SK-N-SH treated with all-trans-retinoic acid at 6 μM for 48 hours (cell line): ENCODE measurements at regions not wholly inside any gene's neighbourhood (a gene's known extent, or its start where the extent isn't known, plus 50 kb on each side); places are given as distances from the start of the nearest gene placed in this dataset.

Experiments
- ATAC-seq: fragments of 200-7000 bp; cut with Tn5 transposase; 3 replicates; pipeline ENCODE4 v1.9.1; 2020; ENCODE audit warnings: mild to moderate bottlenecking, moderate library complexity
- ARNTL ChIP-seq: fragments of 450-650 bp; formaldehyde crosslinking; IDR thresholded peaks from 2 replicates; pipeline ENCODE4 v1.5.0; 2020; ENCODE audit warnings: low read depth, mild to moderate bottlenecking, moderate library complexity, borderline replicate concordance
- CREB5 ChIP-seq: fragments of 250-450 bp; sonication (Bioruptor Pico); IDR thresholded peaks from 2 replicates; pipeline ENCODE4 v1.5.1; 2020; ENCODE audit warnings: low read depth, mild to moderate bottlenecking, moderate library complexity
- CSDC2 ChIP-seq: fragments of 250-450 bp; sonication (Bioruptor Pico); IDR thresholded peaks from 2 replicates; pipeline ENCODE4 v1.5.0; 2020; ENCODE audit warnings: mild to moderate bottlenecking, moderate library complexity
- CSRNP3 ChIP-seq: fragments of 250-450 bp; sonication (Bioruptor Pico); IDR thresholded peaks from 2 replicates; pipeline ENCODE4 v1.5.1; 2021; ENCODE audit warnings: mild to moderate bottlenecking, moderate library complexity
- ESRRG ChIP-seq: fragments of 250-450 bp; sonication (Bioruptor Pico); IDR thresholded peaks from 2 replicates; pipeline ENCODE4 v1.6.1; 2021; ENCODE audit warnings: mild to moderate bottlenecking
- GLIS3 ChIP-seq: fragments of 250-450 bp; sonication (Bioruptor Pico); IDR thresholded peaks from 2 replicates; pipeline ENCODE4 v1.5.0; 2020; ENCODE audit warnings: mild to moderate bottlenecking, moderate library complexity
- ISL1 ChIP-seq: fragments of 250-450 bp; sonication (Bioruptor Pico); IDR thresholded peaks from 2 replicates; pipeline ENCODE4 v2.1.2; 2022; ENCODE audit warnings: mild to moderate bottlenecking, moderate library complexity
- OSR1 ChIP-seq: fragments of 250-450 bp; sonication (Bioruptor Pico); IDR thresholded peaks from 2 replicates; pipeline ENCODE4 v1.8.0; 2022; ENCODE audit warnings: moderate library complexity, mild to moderate bottlenecking, inconsistent platforms
- PATZ1 ChIP-seq: fragments of 250-450 bp; sonication (Bioruptor Pico); IDR thresholded peaks from 2 replicates; pipeline ENCODE4 v1.8.0; 2020; ENCODE audit warnings: mild to moderate bottlenecking, moderate library complexity, borderline replicate concordance
- PPARA ChIP-seq: fragments of 250-450 bp; sonication (Bioruptor Pico); IDR thresholded peaks from 2 replicates; pipeline ENCODE4 v1.5.0; 2020; ENCODE audit warnings: mild to moderate bottlenecking, borderline replicate concordance
- RARB ChIP-seq: fragments of 250-450 bp; sonication (Bioruptor Pico); IDR thresholded peaks from 2 replicates; pipeline ENCODE4 v1.8.0; 2021; ENCODE audit warnings: mild to moderate bottlenecking, moderate library complexity
- SNAI2 ChIP-seq: fragments of 250-450 bp; sonication (Bioruptor Pico); IDR thresholded peaks from 2 replicates; pipeline ENCODE4 v1.5.0; 2020; ENCODE audit warnings: mild to moderate bottlenecking, moderate library complexity
- TCF4 ChIP-seq: fragments of 250-450 bp; sonication (Bioruptor Pico); IDR thresholded peaks from 2 replicates; pipeline ENCODE4 v1.8.0; 2021; ENCODE audit warnings: mild to moderate bottlenecking, moderate library complexity, borderline replicate concordance
- TOX ChIP-seq: fragments of 250-450 bp; sonication (Bioruptor Pico); IDR thresholded peaks from 2 replicates; pipeline ENCODE4 v1.8.0; 2021; ENCODE audit warnings: mild to moderate bottlenecking, moderate library complexity, borderline replicate concordance
- TSHZ2 ChIP-seq: fragments of 250-450 bp; sonication (Bioruptor Pico); IDR thresholded peaks from 2 replicates; pipeline ENCODE4 v1.5.0; 2020; ENCODE audit warnings: mild to moderate bottlenecking, moderate library complexity
- ZC3H10 ChIP-seq: fragments of 250-450 bp; sonication (Bioruptor Pico); IDR thresholded peaks from 2 replicates; pipeline ENCODE4 v1.5.1; 2021; ENCODE audit warnings: mild to moderate bottlenecking, moderate library complexity
- ZFP3 ChIP-seq: fragments of 250-450 bp; sonication (Bioruptor Pico); IDR thresholded peaks from 2 replicates; pipeline ENCODE4 v1.5.0; 2020; ENCODE audit warnings: mild to moderate bottlenecking, moderate library complexity
- ZFP30 ChIP-seq: fragments of 450-650 bp; formaldehyde crosslinking; IDR thresholded peaks from 2 replicates; pipeline ENCODE4 v1.5.0; 2022; ENCODE audit warnings: mild to moderate bottlenecking, moderate library complexity
- ZNF565 ChIP-seq: fragments of 450-650 bp; formaldehyde crosslinking; conservative IDR thresholded peaks from 2 replicates; pipeline ENCODE4 v1.5.0; 2020; ENCODE audit warnings: low read depth, mild to moderate bottlenecking, moderate library complexity
- ZNF70 ChIP-seq: fragments of 450-650 bp; formaldehyde crosslinking; IDR thresholded peaks from 2 replicates; pipeline ENCODE4 v1.5.0; 2020; ENCODE audit warnings: mild to moderate bottlenecking, moderate library complexity
- ZNF8 ChIP-seq: fragments of 450-650 bp; formaldehyde crosslinking; IDR thresholded peaks from 2 replicates; pipeline ENCODE4 v1.5.0; 2020; ENCODE audit warnings: mild to moderate bottlenecking, moderate library complexity

- ATAC-seq: no peak
- no peak for TF ChIP-seq TOX (CRISPR knock-in tag)
- no peak for TF ChIP-seq SNAI2 (CRISPR knock-in tag)
- no peak for TF ChIP-seq CREB5 (CRISPR knock-in tag)
- TF ChIP-seq TSHZ2 (CRISPR knock-in tag): no peak
- no peak for TF ChIP-seq ZNF70
- no peak for TF ChIP-seq PPARA (CRISPR knock-in tag)
- TF ChIP-seq CSDC2 (CRISPR knock-in tag): no peak
- TF ChIP-seq RARB: no peak
- no peak for TF ChIP-seq ZNF8 (CRISPR knock-in tag)
- no peak for TF ChIP-seq ISL1 (CRISPR knock-in tag)
- TF ChIP-seq ESRRG (CRISPR knock-in tag): no peak
- TF ChIP-seq ZFP3 (CRISPR knock-in tag): no peak
- TF ChIP-seq ZC3H10 (CRISPR knock-in tag): no peak
- TF ChIP-seq TCF4 (CRISPR knock-in tag): no peak
Measured at GRCh38 chr12:32030151-32030550, 70.9 kb downstream of the RESF1 start.

GRCh38 chr12:32030676-32031075 lies 71.5 kb downstream of the RESF1 start:
- ATAC-seq: no peak
- TF ChIP-seq OSR1 (CRISPR knock-in tag): no peak
- TF ChIP-seq ISL1 (CRISPR knock-in tag): no peak

- TF ChIP-seq ZFP30 (CRISPR knock-in tag) (no peak), RARB (no peak), ZNF565 (CRISPR knock-in tag) (no peak), ARNTL (CRISPR knock-in tag) (no peak), PATZ1 (CRISPR knock-in tag) (no peak), CSRNP3 (CRISPR knock-in tag) (no peak), ESRRG (CRISPR knock-in tag) (no peak), ZC3H10 (CRISPR knock-in tag) (no peak), CSDC2 (CRISPR knock-in tag) (no peak), CREB5 (CRISPR knock-in tag) (no peak), TCF4 (CRISPR knock-in tag) (no peak), OSR1 (CRISPR knock-in tag) (no peak), GLIS3 (CRISPR knock-in tag) (no peak), TSHZ2 (CRISPR knock-in tag) (no peak), PPARA (CRISPR knock-in tag) (no peak)
- TF ChIP-seq, all 23 proteins: peak for 0
Measured at GRCh38 chr12:32031109-32031508, 71.9 kb downstream of the RESF1 start.

More at GRCh38 chr12:32031109-32031508, 71.9 kb downstream of the RESF1 start:
- peak; percentile 47 for ATAC-seq
